ENCODE measurements at regions not wholly inside any gene's neighbourhood (a gene's known extent, or its start where the extent isn't known, plus 50 kb on each side); places are given as distances from the start of the nearest gene placed in this dataset.

DNA sequence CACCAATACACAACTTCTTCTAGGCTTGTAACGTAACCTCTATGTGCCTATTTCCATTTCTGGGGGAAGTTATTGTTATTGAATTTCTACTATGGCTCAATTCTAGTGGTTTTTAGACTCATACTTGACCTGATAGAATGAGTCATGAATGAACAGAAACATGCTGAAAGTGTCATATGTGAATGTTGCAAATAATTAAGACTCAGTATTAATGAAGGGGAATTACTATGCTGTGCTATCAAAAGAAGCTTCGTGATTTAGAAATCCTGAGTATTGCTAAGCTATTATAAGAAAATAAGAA lies 135.1 kb upstream of the ZWINT start:
- TF ChIP-seq POLR2A (IDR thresholded peaks at IDR 0.05) (no peak), POLR2AphosphoS5 (IDR thresholded peaks at IDR 0.05) (no peak), EP300 (IDR thresholded peaks at IDR 0.05) (no peak)
- TF ChIP-seq, protein P1, sequence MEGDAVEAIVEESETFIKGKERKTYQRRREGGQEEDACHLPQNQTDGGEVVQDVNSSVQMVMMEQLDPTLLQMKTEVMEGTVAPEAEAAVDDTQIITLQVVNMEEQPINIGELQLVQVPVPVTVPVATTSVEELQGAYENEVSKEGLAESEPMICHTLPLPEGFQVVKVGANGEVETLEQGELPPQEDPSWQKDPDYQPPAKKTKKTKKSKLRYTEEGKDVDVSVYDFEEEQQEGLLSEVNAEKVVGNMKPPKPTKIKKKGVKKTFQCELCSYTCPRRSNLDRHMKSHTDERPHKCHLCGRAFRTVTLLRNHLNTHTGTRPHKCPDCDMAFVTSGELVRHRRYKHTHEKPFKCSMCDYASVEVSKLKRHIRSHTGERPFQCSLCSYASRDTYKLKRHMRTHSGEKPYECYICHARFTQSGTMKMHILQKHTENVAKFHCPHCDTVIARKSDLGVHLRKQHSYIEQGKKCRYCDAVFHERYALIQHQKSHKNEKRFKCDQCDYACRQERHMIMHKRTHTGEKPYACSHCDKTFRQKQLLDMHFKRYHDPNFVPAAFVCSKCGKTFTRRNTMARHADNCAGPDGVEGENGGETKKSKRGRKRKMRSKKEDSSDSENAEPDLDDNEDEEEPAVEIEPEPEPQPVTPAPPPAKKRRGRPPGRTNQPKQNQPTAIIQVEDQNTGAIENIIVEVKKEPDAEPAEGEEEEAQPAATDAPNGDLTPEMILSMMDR (IDR thresholded peaks at IDR 0.05), result no peak

All from stomach (tissue), 4 donors.